GM18517 (cell line): ENCODE measurements at regions not wholly inside any gene's neighbourhood (a gene's known extent, or its start where the extent isn't known, plus 50 kb on each side); places are given as distances from the start of the nearest gene placed in this dataset.
A peak's percentile ranks its signal among the peaks of the same experiment; 100 is the strongest.

Experiments
- ATAC-seq: cut with Tn5 transposase; IDR thresholded peaks from one replicate; pipeline ENCODE4 v1.9.1; 2021; ENCODE audit warnings: mild to moderate bottlenecking, moderate library complexity; ENCODE audit not compliant: unreplicated experiment

DNA sequence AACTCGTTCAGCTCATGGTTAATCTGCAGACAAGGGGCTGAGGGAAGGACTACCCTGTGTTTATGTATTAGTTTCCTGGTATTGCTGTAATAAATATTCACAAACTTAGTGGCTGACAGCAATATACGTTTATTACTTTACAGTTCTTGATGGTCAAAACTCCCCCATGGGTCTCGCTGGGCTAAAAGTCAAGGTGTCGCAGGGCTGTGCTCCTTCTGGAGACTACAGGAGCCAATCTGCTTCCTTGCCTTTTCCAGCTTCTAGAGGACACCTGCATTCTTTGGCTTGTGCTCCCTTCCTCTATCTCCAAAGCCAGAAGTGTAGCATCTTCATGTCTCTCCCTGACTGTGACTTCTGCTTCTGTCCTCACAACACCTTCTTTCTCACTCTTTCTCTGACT, 653.8 kb upstream of the RIOK2 start:
- ATAC-seq, result no peak

- peak; percentile 97 for ATAC-seq
Measured at GRCh38 chr5:97838214-97838613, 655.2 kb upstream of the RIOK2 start.

DNA sequence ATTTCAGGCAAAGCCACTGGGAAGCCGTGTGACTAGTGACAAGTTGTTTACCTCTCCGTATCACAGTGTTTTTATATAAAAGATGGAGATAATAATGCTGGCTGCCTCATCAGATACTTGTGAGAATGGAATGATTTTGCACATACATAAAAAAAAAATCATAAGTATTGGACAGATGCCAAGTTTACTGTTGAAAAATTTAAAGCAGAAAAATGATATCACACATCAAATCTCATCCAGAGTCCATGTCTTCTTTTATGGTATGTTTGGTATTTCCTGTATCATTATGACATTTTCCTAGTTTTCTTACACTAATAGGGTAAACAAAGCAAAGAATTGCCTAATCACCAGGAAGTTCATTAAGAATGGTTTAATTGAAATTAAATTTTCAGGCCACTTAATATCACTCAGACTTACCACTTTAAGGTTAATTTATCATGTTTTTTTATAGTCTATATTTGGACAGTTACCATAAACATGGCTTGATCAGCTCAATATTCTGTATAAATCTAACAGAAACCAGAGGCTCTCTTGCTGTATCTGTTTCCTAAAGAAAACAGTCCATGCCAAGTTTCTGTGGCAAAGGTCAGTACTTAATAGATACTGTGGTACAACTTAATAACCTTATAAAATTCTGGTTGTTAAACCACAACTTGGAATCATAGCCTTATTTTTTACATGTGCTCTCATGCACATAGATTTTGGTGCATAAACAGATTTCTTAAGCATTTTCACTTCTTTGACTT, 656.5 kb upstream of the RIOK2 start:
- no peak for ATAC-seq

DNA sequence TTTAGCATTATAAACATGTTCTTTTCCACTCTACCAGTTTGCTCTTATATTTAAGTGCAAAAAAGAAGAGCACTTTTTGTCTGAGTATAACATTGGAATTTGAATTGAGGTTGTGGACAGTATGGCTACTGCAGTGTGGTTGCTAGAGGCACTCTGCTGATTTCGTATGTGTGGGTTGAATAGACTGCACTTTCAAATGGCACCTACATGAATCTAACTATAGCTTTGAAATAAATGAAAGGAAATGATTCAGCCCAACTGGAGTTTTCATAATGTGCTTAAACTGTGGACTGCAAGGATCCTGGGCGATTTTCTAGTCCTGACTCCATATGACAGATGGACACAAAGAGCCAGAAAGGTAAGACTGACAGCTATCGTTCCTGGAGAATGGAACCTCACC, 657.6 kb upstream of the RIOK2 start:
- no peak for ATAC-seq

- ATAC-seq, result no peak
Measured at GRCh38 chr5:97842687-97843086, 659.6 kb upstream of the RIOK2 start.

DNA sequence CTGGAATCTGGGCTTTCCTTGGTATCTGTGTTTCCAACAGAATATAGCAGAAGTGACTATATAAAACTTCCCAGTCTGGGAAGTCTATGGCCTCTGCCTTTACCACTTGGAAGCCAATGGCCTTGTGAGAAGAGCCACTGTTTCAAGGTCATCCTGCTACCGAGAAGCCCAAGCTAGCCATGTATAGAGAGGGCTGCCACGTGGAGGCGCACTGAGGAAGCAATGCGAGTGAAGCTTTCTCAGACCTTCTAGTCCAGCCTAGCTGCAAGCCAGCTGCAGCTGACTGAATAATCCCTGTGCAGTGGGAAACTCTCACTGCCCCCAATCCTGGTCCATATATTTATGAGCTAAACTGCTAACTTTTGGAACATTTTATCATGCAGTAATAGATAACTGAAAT, 661.8 kb upstream of the RIOK2 start:
- no peak for ATAC-seq

GRCh38 chr5:97846643-97847042, 663.6 kb upstream of the RIOK2 start:
- no peak for ATAC-seq

GRCh38 chr5:97847920-97848631, 665.0 kb upstream of the RIOK2 start:
- ATAC-seq, result no peak

DNA sequence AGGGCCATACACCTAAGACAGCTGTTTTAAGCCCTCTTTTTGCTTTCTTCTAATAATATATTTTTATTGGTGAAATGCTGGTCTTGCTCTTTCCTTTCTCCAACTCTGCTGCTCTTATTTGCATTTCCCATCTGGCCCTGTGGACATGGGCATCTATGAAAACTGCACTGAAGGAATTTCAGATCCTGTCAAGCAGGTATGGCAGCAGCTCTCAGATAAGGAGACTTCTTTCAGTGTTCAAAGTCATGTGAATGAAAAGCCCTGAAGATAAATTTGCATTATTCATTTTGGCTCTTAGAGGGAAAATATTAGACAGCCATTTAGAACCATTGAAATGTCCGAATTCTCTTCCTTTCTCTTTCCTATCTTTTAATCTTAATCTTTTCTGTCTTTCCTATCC, 668.0 kb upstream of the RIOK2 start:
- ATAC-seq, result no peak

DNA sequence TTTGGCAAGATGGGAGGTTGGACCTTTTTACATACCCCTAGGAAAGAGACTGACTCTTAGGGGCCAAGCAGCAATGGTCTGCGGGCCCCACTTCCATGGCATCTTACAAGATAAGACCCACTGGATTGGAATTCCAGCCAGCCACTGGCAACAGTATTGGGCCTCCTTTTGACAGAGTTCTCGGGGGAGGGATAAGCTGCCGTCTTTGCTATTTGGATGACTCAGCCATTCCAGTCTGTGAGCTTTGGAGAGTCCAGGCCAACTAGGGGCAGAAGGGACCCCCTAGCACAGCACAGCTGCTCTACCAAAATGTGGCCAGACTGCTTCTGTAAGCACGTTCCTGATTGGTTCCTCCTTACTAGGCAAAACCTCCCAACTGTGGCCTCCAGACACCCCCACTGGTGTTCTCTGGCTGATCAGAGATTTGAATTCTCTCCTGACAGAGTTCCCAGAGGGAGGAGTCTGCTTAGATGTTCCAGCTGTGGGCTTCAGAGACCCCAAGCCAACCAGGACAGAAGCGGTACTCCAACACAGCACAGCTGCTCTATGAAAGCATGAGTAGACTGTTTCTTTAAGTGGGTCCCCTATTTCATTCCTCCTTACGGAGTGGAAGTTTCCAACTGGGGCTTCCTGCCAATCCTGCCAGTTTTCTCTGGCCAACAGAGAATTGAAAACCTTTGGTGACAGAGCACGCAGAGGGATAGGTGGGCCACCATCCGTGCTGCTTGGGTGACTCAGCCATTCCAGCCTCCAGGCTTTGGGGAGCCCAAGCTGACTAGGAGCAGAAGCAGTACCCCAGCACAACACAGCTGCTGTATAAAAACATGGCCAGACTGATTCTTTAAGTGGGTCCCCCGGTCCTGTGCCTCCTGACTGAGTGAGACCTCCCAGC, 672.1 kb upstream of the RIOK2 start:
- no peak for ATAC-seq

DNA sequence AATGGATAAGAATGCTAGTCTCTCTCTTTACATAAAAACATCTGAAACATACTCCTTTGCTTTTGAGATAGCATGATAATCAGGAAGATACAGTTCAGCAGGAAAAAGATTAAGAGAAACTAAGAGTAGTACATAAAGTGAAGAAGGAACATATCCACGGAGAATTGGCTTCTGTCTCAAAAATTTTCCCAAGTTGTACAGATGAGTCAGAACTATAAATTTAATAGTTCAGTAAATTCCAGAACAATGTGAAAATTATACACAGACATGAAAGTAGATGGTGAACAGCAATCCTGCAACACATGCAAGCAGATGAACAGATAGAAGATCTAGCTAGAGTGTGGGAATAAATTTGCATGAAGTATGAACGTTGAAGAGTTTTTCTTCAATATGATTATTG, 691.4 kb upstream of the RIOK2 start:
- no peak for ATAC-seq

GRCh38 chr5:97876272-97876671, 693.2 kb upstream of the RIOK2 start:
- no peak for ATAC-seq

- no peak for ATAC-seq
Measured at GRCh38 chr5:97877588-97877987, 694.5 kb upstream of the RIOK2 start.

- peak; percentile 98 for ATAC-seq
Measured at GRCh38 chr5:97888439-97888838, 705.4 kb upstream of the RIOK2 start.

DNA sequence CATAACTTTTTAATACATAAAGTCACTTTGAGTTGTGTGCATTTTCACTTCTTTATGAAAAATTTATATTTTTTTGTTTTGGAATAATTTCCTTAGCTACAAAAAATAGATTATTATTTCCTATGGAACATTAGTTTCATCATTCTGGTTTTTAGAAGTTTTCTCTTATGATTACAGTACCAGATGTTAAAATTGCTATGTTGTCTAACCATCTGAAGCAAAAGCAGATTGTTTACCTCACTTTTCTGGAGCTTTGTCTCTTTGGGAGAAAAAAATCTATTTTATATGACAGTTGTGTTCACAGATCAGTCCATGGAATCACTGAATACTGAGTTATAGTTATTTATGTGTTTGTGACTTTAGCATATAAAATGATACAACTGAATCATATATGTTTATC, 708.9 kb upstream of the RIOK2 start:
- no peak for ATAC-seq

GRCh38 chr5:97903742-97904141, 720.7 kb upstream of the RIOK2 start:
- no peak for ATAC-seq

DNA sequence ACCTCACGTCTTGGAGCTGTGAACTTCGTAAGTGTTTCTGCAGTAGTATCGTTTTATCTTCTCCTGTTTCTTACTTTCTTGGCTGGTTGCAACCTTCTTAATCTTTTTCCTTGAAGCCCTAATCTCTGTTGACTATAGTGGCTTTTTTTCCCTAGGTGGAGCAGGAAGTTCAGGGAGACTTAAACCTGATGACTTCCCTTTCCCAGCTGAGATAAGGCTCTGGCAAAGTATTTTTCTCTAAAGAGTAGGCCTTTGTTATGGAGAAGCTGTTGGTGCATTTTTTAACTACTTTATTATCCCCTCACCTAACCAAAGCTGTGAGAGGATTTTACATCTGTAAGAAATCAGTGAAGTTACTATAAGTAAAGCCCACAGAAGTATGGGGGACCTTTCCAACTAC, 723.1 kb upstream of the RIOK2 start:
- no peak for ATAC-seq

DNA sequence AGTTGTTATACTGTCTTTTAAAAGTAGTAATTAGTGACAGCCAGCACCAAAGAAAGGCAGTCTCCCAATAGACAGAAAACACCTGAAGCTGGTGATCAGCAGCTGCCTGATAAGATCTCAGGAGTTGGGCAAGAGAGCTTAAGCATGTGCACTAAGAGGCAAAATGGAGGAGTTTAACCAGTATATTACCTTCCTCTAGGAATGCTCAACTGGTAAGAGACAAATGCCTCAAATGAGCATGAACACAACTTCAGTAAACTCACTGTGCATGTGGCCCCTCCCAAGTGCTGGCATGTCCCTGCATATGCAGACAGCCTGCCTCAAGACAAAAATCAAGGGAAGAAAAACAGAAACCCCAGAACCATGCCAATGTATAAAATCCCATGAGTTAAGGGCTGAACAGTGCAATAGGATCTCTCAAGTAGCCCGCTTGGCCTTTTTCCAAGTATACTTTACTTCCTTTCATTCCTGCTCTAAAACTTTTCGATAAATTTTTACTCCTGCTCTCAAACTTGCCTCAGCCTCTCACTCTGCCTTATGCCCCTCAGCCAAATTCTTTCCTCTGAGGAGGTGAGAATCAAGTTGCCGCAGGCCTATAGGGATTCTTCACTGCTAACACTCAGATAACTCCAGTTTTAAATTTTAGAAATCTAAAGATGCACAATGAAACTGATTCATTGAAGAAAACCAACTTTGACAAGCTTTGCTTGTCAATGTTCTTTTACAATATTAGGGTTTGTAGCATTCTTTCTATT, 724.8 kb upstream of the RIOK2 start:
- ATAC-seq, result no peak

DNA sequence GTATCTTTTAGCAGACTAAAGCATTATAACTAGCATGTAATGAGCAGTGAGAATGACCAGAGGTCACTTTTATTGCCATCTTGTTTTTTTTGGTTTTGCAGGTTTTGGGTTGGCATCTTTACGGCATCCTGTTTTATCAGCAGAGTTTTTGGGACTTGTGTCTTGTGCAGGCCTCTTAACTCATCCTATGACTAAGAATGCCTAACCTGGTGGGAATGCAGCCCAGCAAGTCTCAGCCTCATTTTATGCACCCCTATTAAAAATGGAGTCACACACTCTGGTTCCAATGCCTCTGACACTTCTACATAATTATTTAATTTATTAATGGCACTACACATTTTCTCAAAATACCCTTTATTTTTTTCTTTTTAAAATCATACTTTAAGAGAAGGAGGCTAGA, 726.5 kb upstream of the RIOK2 start:
- no peak for ATAC-seq

- ATAC-seq, result no peak
Measured at GRCh38 chr5:97914483-97914882, 731.4 kb upstream of the RIOK2 start.

- no peak for ATAC-seq
Measured at GRCh38 chr5:97915106-97915505, 732.1 kb upstream of the RIOK2 start.
